GM21526 (cell line): ENCODE measurements at regions not wholly inside any gene's neighbourhood (a gene's known extent, or its start where the extent isn't known, plus 50 kb on each side); places are given as distances from the start of the nearest gene placed in this dataset.
"Not testable (repeated sequence)": the region's sequence is repeated elsewhere in the genome, so short reads cannot be mapped to it uniquely, and the experiment has no call there.

Source experiments
- ATAC-seq: cut with Tn5 transposase; IDR thresholded peaks from one replicate; pipeline ENCODE4 v1.9.1; 2021; ENCODE audit warnings: moderate library complexity; ENCODE audit not compliant: unreplicated experiment, low FRiP score

GRCh38 chr7:80019809-80020207, 114.8 kb upstream of the GNAI1 start:
- ATAC-seq: not testable (repeated sequence)

DNA sequence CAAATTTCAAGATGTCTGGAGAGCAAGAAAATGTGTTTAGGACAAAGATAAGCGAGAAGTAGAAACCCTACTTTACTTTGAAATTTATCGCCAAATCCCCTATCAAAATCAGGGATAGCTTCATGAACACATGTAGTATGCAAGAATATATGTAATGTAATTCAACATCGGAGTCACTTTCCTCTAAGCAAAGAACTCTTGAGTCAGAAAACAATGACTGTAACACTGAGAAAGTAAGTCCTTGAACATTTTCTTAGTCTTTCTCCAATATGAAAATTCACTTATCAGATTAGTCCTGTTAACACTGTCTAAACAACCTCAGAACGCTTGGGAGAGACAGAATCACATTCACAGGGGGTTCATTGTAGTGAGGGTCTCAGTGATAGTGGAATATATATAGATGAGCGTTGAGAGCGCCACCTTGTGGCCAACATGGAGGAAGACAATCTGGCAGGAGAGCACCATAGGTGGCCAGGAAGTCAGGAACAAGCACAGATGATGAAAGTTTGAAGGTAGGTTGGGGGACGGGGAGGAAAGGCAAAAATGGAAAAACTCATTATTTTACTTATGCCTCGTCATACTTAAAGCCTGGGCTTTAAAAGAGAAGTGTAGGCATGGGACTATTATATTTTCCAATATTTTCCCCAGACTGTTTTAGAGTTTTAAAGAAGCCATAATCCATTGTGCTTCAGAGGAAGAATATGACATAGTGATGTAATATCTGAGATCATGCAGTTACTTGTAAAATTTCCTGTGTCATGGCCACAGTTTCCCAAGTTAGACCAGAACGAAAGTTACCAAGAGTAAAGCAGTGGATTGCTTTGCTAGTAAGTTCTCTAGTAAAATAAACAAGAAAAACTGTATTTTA, 115.5 kb upstream of the GNAI1 start:
- ATAC-seq: peak; percentile 88

GRCh38 chr7:80017101-80017698, 117.4 kb upstream of the GNAI1 start:
- ATAC-seq: no peak

GRCh38 chr7:80014511-80014910, 120.1 kb upstream of the GNAI1 start:
- ATAC-seq: no peak

DNA sequence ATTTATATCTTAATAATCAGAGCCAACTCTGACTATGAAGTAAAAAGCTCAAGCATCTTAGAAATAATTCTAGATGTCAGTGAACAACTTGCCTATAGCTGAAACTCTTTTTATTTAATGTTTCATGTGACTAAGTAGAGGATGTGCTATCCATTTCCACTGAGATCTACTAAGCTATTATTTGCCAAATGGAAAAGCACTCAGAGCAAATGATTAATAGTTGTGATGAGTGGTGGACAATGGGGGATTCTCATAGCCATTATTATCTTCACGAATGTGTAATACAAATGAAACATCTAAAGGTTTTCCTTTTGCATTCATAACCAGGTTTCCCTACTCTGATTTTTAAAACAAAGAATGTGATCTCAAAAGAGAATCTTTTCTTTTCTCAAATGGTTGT, 126.6 kb upstream of the GNAI1 start:
- no peak for ATAC-seq

- ATAC-seq: no peak
Measured at GRCh38 chr7:80002865-80003264, 131.8 kb upstream of the GNAI1 start.

- ATAC-seq: no peak
Measured at GRCh38 chr7:79998363-79998762, 136.3 kb upstream of the GNAI1 start.

DNA sequence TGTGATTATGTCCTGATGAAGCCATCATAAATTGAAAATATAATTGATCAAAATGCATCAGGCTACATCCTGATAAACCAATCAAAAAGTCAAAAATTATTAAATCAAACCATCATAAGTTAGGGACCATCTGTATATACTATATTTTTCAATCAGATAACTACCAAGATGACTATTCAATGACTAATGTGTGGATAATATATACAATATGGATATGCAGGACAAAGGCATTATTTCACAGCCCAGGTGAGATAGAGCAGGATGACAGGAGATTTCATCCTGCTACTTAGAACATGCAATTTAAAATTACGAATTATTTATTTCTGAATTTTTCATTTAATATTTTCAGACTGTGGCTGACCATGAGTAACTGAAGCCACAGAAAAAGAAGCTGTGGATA, 137.3 kb upstream of the GNAI1 start:
- ATAC-seq: no peak

DNA sequence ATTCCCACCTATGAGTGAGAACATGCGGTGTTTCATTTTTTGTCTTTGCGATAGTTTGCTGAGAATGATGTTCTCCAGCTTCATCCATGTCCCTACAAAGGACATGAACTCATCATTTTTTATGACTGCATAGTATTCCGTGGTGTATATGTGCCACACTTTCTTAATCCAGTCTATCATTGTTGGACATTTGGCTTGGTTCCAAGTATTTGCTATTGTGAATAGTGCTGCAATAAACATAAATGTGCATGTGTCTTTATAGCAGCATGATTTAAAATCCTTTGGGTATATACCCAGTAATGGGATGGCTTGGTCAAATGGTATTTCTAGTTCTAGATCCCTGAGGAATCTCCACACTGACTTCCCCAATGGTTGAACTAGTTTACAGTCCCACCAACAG, 138.9 kb upstream of the GNAI1 start:
- not testable (repeated sequence) for ATAC-seq

- ATAC-seq: no peak
Measured at GRCh38 chr7:79988653-79989052, 146.0 kb upstream of the GNAI1 start.

- no peak for ATAC-seq
Measured at GRCh38 chr7:79984210-79984609, 150.4 kb upstream of the GNAI1 start.

DNA sequence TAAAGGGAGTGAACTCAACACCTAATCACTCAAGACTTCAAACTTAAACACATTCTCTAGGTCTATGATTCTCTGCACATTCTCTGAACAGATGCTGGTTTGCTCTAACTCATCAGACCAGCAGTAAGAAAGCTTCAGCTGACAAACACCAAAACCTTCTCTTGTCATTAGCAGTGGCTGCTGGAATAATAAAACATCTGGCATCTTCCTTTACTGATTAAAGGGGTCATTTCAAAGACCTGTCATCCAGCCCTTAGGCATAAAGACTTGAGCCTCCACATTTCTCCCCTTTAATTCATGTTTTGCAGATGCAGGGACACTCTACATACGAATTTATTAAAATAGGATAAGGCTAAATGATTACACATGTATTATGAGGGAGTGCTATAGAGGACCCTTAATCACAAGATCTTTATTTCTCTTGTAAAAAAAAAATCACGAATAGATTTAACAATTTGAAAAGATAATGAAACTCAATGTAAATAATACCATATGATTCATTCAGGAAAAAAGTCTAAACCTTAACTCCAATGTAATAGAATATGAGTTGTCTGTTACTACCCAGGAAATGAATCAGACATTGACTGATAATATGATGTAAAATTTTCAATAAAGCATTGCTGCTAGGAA, 152.4 kb upstream of the GNAI1 start:
- ATAC-seq: no peak

GRCh38 chr7:79980376-79980775, 154.3 kb upstream of the GNAI1 start:
- ATAC-seq: no peak

DNA sequence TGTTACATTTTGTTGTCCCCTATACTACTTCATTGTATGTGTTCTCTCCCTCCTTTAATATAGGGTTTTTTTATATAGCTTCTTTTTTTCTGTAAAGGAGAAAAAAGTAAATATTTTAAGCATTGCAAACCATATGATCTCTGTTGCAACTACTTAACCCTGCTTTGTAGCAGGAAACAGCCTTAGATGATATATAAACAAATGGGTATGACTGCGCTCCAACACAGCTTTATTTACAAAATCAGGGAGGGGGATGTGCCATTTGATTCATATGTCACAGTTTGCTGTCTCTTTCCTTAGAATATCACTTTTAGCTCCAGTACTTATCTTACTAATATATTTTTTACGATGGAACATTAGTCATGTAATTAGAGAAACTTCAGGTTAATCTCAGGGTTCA, 155.2 kb upstream of the GNAI1 start:
- ATAC-seq: no peak

DNA sequence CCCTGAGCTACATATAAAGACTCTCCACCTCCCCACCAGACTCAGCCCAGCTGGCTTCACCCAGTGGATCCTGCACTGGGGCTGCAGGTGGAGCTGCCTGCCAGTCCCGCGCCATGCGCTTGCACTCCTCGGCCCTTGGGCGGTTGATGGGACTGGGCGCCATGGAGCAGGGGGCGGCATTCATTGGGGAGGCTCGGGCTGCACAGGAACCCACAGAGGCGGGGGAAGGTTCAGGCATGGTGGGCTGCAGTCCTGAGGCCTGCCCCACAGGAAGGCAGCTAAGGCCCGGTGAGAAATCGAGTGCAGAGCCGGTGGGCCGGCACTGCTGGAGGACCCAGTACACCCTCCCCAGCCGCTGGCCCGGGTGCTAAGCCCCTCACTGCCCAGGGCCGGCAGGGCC, 157.2 kb upstream of the GNAI1 start:
- no peak for ATAC-seq

- not testable (repeated sequence) for ATAC-seq
Measured at GRCh38 chr7:79976711-79977020, 158.0 kb upstream of the GNAI1 start.

- not testable (repeated sequence) for ATAC-seq
Measured at GRCh38 chr7:79975986-79976710, 158.5 kb upstream of the GNAI1 start.

- ATAC-seq: no peak
Measured at GRCh38 chr7:79973455-79973854, 161.2 kb upstream of the GNAI1 start.

DNA sequence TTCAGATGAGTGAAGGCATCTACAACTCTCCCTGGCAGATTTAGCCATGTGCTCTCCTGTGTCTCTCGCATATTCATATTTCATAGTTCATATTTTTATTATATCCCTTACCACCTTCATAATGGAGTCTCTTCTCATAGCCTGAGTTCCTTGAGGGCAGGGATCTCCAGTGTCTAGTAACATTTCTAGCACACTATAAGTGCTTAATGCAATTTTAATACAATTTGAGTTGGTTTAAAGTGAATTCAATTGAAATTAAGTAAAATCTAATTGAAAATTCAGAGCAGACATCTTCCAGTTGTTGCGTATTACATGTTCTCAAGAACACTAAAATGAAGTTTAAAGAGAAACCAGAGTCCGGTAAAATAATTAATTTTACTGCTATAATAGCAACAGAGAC, 163.6 kb upstream of the GNAI1 start:
- ATAC-seq: no peak

DNA sequence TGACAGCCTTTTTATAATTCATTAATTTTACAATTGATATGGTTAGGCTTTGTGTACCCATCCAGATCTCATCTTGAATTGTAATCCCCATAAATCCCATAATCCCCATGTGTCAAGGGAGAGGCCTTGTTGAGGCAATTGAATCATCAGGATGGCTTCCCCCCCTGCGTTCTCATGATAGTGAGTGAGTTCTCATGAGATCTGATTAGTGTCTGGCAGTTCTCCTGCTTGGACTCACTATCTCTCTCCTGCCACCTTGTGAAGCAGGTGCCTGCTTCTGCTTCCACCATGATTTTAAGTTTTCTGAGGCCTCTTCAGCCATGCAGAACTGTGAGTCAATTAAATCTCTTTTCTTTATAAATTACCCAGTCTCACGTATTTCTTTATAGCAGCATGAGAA, 165.7 kb upstream of the GNAI1 start:
- no peak for ATAC-seq

- ATAC-seq: no peak
Measured at GRCh38 chr7:79968077-79968648, 166.5 kb upstream of the GNAI1 start.
